ENCODE measurements at regions not wholly inside any gene's neighbourhood (a gene's known extent, or its start where the extent isn't known, plus 50 kb on each side); places are given as distances from the start of the nearest gene placed in this dataset.
A peak's percentile ranks its signal among the peaks of the same experiment; 100 is the strongest.

- no peak overlapping the region for H3K4me3 ChIP-seq
- DNase-seq = no peak
- H3K27ac ChIP-seq = no peak overlapping the region
- H3K36me3 ChIP-seq (replicated peaks in 1 of 2) = no peaks in the 10 kb centered on the region
- TF ChIP-seq POLR2A (IDR thresholded peaks at IDR 0.05) (no peak), CTCF (IDR thresholded peaks at IDR 0.05) (no peak)
- no peaks in the 10 kb centered on the region for H3K4me1 ChIP-seq (replicated peaks in 1 of 2)
- intact Hi-C loops (cut with DNase I) = no loop called here
- H3K9me3 ChIP-seq (replicated peaks in 1 of 3) = no peaks in the 10 kb centered on the region
- WGBS, 4 donors = 38 to 94% (median 65%) methylated on average over 1 of the region's 1 CpG
- no peaks in the 10 kb centered on the region for H3K27me3 ChIP-seq
Observed at GRCh38 chr5:7074176-7074575, 321.8 kb upstream of the ADCY2 start.

DNA sequence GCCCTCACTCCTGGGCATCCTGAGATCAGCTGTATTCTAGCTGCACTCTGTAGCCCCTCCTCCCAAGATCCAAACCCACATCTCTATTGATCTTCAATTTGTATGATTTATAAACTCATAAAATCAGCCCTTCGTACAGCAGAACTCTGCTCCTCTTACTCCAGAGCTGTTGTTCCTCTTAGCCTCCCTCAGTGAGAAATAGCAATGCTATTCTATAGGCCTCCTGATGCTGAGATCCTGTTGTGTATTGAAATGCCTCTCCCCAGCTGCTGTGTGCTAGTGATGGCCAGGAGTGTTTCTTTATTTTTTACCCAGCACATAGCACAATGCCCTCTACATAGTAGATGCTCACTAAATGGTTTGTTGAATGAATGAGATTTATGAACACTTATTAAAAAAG lies 320.5 kb upstream of the ADCY2 start:
- intact Hi-C loops (cut with DNase I) = no loop called here
- WGBS, 4 donors = 71 to 95% (median 75%) methylated on average over 1 of the region's 1 CpG
- Histone ChIP-seq H3K4me3 (peak overlapping the region in 1 of 4 donors; percentile 24), H3K36me3 (replicated peaks in 1 of 2) (no peaks in the 10 kb centered on the region), H3K27ac (no peak overlapping the region), H3K9me3 (replicated peaks in 1 of 3) (no peaks in the 10 kb centered on the region), H3K27me3 (no peaks in the 10 kb centered on the region), H3K4me1 (replicated peaks in 1 of 2) (no peaks in the 10 kb centered on the region)
- no peak for DNase-seq
- TF ChIP-seq POLR2A (IDR thresholded peaks at IDR 0.05) (no peak), CTCF (IDR thresholded peaks at IDR 0.05) (no peak)

DNA sequence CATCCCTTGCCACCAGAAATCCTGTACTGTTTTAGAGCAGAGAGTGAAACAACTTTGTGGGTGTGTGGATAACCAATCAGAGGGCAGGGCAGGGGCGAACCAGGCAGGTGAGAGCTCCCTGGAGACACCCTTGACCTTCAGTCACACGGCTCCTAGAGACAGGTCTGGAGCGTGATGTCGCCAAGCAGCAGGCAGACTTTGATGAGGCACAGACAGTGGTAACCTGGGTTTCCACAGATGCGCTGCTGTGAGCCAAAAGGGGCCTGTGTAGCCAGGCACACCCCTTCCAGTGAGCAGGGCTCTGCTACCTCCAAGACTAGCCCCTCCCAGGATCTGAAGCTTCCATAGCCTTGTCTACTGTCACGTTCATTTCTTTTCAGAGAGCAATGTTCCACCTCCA lies 317.8 kb upstream of the ADCY2 start:
- WGBS, 4 donors = 66 to 69% (median 68%) methylated on average over 3 to 6 of the region's 6 CpGs
- Histone ChIP-seq H3K4me3 (no peak overlapping the region), H3K27me3 (no peaks in the 10 kb centered on the region), H3K27ac (no peak overlapping the region), H3K36me3 (replicated peaks in 1 of 2) (no peaks in the 10 kb centered on the region), H3K4me1 (replicated peaks in 1 of 2) (no peaks in the 10 kb centered on the region), H3K9me3 (replicated peaks in 1 of 3) (no peaks in the 10 kb centered on the region)
- TF ChIP-seq POLR2A (IDR thresholded peaks at IDR 0.05) = no peak
- no peak for TF ChIP-seq CTCF (IDR thresholded peaks at IDR 0.05)
- intact Hi-C loops (cut with DNase I) = no loop called here
- DNase-seq = no peak

DNA sequence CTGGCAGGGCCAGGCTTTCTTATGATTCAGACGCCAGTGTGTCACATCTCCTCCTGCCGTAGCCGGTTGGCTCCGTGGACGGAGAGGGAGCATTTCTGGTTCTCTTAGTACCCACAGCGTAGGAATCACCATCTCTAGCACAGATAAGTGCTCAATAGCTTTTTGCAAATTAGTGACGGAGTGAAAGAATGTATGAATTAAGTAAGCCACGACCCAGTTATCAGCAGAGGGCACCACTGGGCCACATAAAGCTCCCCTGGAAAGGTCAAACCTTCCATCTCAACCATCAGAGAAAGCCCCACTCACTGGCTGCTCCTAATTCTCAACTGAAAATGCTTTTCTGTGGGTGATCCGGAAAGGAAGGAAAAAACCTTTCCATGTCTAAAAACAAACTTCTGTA lies 317.0 kb upstream of the ADCY2 start:
- H3K4me3 ChIP-seq = no peak overlapping the region
- H3K9me3 ChIP-seq (replicated peaks in 1 of 3) = no peaks in the 10 kb centered on the region
- no peaks in the 10 kb centered on the region for H3K4me1 ChIP-seq (replicated peaks in 1 of 2)
- intact Hi-C loops (cut with DNase I) = no loop called here
- no peak overlapping the region for H3K27ac ChIP-seq
- peak in 4 of 7 donors; percentile 13 to 63 (median 26) for DNase-seq
- TF ChIP-seq CTCF (IDR thresholded peaks at IDR 0.05) (peak in 4 of 6 experiments; percentile 11 to 44 (median 18)), POLR2A (IDR thresholded peaks at IDR 0.05) (no peak)
- no peaks in the 10 kb centered on the region for H3K27me3 ChIP-seq
- WGBS, 4 donors = 35 to 51% (median 39%) methylated on average over 9 of the region's 9 CpGs
- no peaks in the 10 kb centered on the region for H3K36me3 ChIP-seq (replicated peaks in 1 of 2)
